WTC11 (cell line): ENCODE measurements at regions not wholly inside any gene's neighbourhood (a gene's known extent, or its start where the extent isn't known, plus 50 kb on each side); places are given as distances from the start of the nearest gene placed in this dataset.

Experiments used
- ATAC-seq: fragments of 200-7000 bp; cut with Tn5 transposase; 2 replicates; pipeline ENCODE4 v1.10.0; 2021; ENCODE audit warnings: mild to moderate bottlenecking, moderate library complexity
- CTCF ChIA-PET: fragments of 300-600 bp; sonication (Branson Sonifier 250); formaldehyde crosslinking; loops from one replicate; lab custom pipeline; 2021; ENCODE audit warnings: antibody characterized with exemption; lab: Charles Lee
- POLR2A ChIA-PET: fragments of 350-600 bp; sonication (Branson Sonifier 250); formaldehyde crosslinking; loops from one replicate; lab custom pipeline; 2021; ENCODE audit warnings: antibody characterized with exemption; lab: Charles Lee
- DNase-seq: peaks from one replicate; pipeline ENCODE4 v3.0.0; 2021; ENCODE audit warnings: low spot score
- H3K27ac Mint-ChIP-seq: 2 replicates; pipeline ENCODE4 v1.8.0; 2021; ENCODE audit warnings: mixed read lengths
- H3K27me3 Mint-ChIP-seq: 2 replicates; pipeline ENCODE4 v1.8.0; 2021; ENCODE audit warnings: low read depth, mild to moderate bottlenecking, moderate library complexity, mixed read lengths
- H3K36me3 Mint-ChIP-seq: 2 replicates; pipeline ENCODE4 v1.8.0; 2021; ENCODE audit warnings: mixed read lengths
- H3K4me1 Mint-ChIP-seq: 2 replicates; pipeline ENCODE4 v1.8.0; 2022; ENCODE audit warnings: mixed read lengths
- H3K4me3 Mint-ChIP-seq: 2 replicates; pipeline ENCODE4 v1.8.0; 2021; ENCODE audit warnings: mild to moderate bottlenecking, moderate library complexity, mixed read lengths
- H3K9me3 Mint-ChIP-seq: 2 replicates; pipeline ENCODE4 v1.8.0; 2021; ENCODE audit warnings: mixed read lengths
- ATF1 ChIP-seq: sonication (generic); formaldehyde crosslinking; IDR thresholded peaks from 2 replicates; pipeline ENCODE4 v1.8.1; 2023; ENCODE audit warnings: mild to moderate bottlenecking, moderate library complexity, missing genetic modification reagents
- CBFB ChIP-seq: sonication (generic); formaldehyde crosslinking; IDR thresholded peaks from 2 replicates; pipeline ENCODE4 v1.8.1; 2022; ENCODE audit warnings: mild to moderate bottlenecking, low read depth, missing genetic modification reagents
- CREB1 ChIP-seq: sonication (generic); formaldehyde crosslinking; IDR thresholded peaks from 2 replicates; pipeline ENCODE4 v1.8.0; 2023; ENCODE audit warnings: mild to moderate bottlenecking, missing genetic modification reagents
- CREM ChIP-seq: sonication (generic); formaldehyde crosslinking; IDR thresholded peaks from 2 replicates; pipeline ENCODE4 v1.8.1; 2022; ENCODE audit warnings: mild to moderate bottlenecking, missing genetic modification reagents, moderate library complexity
- EMX1 ChIP-seq: fragments of 250-450 bp; sonication (Bioruptor Pico); IDR thresholded peaks from 2 replicates; pipeline ENCODE4 v1.8.0; 2021; ENCODE audit warnings: mild to moderate bottlenecking
- NFYB ChIP-seq: sonication (generic); formaldehyde crosslinking; conservative IDR thresholded peaks from 2 replicates; pipeline ENCODE4 v1.8.0; 2022; ENCODE audit warnings: low read depth, missing genetic modification reagents
- SP1 ChIP-seq: sonication (generic); formaldehyde crosslinking; conservative IDR thresholded peaks from 2 replicates; pipeline ENCODE4 v1.8.1; 2022; ENCODE audit warnings: missing genetic modification reagents
- ZNF219 ChIP-seq: sonication (generic); formaldehyde crosslinking; IDR thresholded peaks from 2 replicates; pipeline ENCODE4 v1.8.0; 2023; ENCODE audit warnings: missing genetic modification reagents, mild to moderate bottlenecking, borderline replicate concordance
- ZNF416 ChIP-seq: fragments of 250-450 bp; sonication (Bioruptor Pico); IDR thresholded peaks from 2 replicates; pipeline ENCODE4 v1.9.0; 2021; ENCODE audit warnings: mild to moderate bottlenecking, inconsistent platforms
- TF ChIP-seq, protein P1 (sequence below): sonication (generic); formaldehyde crosslinking; IDR thresholded peaks from 2 replicates; pipeline ENCODE4 v1.8.1; 2023; ENCODE audit warnings: mild to moderate bottlenecking, missing genetic modification reagents, borderline replicate concordance
- TF ChIP-seq, protein P2 (sequence below): sonication (generic); formaldehyde crosslinking; IDR thresholded peaks from 2 replicates; pipeline ENCODE4 v1.8.1; 2023; ENCODE audit warnings: mild to moderate bottlenecking, missing genetic modification reagents
- TF ChIP-seq, protein P3 (sequence below): sonication (generic); formaldehyde crosslinking; IDR thresholded peaks from 2 replicates; pipeline ENCODE4 v1.8.0; 2022; ENCODE audit warnings: mild to moderate bottlenecking, missing genetic modification reagents
- TF ChIP-seq, protein P4 (sequence below): fragments of 250-450 bp; sonication (Bioruptor Pico); conservative IDR thresholded peaks from 2 replicates; pipeline ENCODE4 v1.9.0; 2021; ENCODE audit warnings: mild to moderate bottlenecking
- TF ChIP-seq, protein P5 (sequence below): sonication (generic); formaldehyde crosslinking; IDR thresholded peaks from 2 replicates; pipeline ENCODE4 v1.8.1; 2023; ENCODE audit warnings: mild to moderate bottlenecking, missing genetic modification reagents, moderate library complexity
- TF ChIP-seq, protein P6 (sequence below): sonication (generic); formaldehyde crosslinking; IDR thresholded peaks from 2 replicates; pipeline ENCODE4 v1.8.1; 2022; ENCODE audit warnings: mild to moderate bottlenecking, missing genetic modification reagents, moderate library complexity, borderline replicate concordance
- TF ChIP-seq, protein P7 (sequence below): fragments of 250-450 bp; sonication (Bioruptor Pico); IDR thresholded peaks from 2 replicates; pipeline ENCODE4 v2.1.2; 2022; ENCODE audit warnings: mild to moderate bottlenecking, moderate library complexity
- TF ChIP-seq, protein P8 (sequence below): sonication (generic); formaldehyde crosslinking; IDR thresholded peaks from 2 replicates; pipeline ENCODE4 v1.8.1; 2022; ENCODE audit warnings: low read depth, mild to moderate bottlenecking, moderate library complexity, missing genetic modification reagents, borderline replicate concordance
- TF ChIP-seq, protein P9 (sequence below): sonication (generic); formaldehyde crosslinking; conservative IDR thresholded peaks from 2 replicates; pipeline ENCODE4 v1.8.1; 2022; ENCODE audit warnings: mild to moderate bottlenecking, missing genetic modification reagents

DNA sequence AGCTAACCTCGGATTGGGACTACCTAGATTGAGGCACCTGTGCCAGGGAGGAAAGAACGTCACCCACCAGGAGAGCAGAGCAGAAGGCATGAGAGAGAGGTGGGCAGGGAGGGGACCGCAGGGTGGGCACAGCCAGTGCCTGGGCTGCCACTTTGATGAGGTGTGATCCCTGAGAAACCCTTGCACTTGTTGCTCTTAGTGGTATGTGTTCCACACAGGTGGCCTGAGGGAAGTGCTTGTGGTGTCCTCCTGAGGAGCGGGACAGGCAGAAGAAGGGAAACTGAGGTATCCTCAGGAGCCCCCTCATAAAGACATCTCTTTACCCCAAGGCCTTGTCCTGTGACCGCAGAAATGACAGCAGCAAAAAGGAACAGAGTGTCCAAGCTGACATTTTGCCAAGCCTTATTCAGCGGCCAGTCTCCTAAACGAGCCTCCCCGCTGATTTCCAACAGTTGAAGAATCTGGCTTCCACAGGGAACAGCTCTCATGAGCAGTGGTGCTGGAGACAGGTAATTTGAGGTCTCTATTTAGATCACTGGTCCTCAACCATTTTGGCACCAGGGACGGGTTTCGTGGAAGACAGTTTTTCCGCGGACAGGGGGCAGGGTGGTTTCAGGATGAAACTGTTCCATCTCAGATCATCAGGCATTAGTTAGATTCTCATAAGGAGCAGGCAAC lies 82.4 kb downstream of the FOXD1 start:
- ATAC-seq (peak; percentile 55), DNase-seq (no peak)
- Mint-ChIP-seq H3K9me3 (no peaks in the 10 kb centered on the region), H3K4me1 (peaks cover 12% of the 10 kb centered on the region), H3K27ac (no peak overlapping the region), H3K36me3 (no peaks in the 10 kb centered on the region), H3K27me3 (peaks cover 14% of the 10 kb centered on the region), H3K4me3 (no peak overlapping the region)
- ChIA-PET CTCF (interaction anchor here (0.7 kb wide), 1 partner anchor 28 kb away, joined by 3 read pairs; no protein-coding TSS in a partner anchor), POLR2A (no interaction called here)
- TF ChIP-seq, protein P1, sequence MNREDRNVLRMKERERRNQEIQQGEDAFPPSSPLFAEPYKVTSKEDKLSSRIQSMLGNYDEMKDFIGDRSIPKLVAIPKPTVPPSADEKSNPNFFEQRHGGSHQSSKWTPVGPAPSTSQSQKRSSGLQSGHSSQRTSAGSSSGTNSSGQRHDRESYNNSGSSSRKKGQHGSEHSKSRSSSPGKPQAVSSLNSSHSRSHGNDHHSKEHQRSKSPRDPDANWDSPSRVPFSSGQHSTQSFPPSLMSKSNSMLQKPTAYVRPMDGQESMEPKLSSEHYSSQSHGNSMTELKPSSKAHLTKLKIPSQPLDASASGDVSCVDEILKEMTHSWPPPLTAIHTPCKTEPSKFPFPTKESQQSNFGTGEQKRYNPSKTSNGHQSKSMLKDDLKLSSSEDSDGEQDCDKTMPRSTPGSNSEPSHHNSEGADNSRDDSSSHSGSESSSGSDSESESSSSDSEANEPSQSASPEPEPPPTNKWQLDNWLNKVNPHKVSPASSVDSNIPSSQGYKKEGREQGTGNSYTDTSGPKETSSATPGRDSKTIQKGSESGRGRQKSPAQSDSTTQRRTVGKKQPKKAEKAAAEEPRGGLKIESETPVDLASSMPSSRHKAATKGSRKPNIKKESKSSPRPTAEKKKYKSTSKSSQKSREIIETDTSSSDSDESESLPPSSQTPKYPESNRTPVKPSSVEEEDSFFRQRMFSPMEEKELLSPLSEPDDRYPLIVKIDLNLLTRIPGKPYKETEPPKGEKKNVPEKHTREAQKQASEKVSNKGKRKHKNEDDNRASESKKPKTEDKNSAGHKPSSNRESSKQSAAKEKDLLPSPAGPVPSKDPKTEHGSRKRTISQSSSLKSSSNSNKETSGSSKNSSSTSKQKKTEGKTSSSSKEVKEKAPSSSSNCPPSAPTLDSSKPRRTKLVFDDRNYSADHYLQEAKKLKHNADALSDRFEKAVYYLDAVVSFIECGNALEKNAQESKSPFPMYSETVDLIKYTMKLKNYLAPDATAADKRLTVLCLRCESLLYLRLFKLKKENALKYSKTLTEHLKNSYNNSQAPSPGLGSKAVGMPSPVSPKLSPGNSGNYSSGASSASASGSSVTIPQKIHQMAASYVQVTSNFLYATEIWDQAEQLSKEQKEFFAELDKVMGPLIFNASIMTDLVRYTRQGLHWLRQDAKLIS (CRISPR knock-in tag) = no peak
- no peak for TF ChIP-seq CBFB (CRISPR knock-in tag)
- TF ChIP-seq ZNF416 (CRISPR knock-in tag) = no peak
- TF ChIP-seq EMX1 (CRISPR knock-in tag) = no peak
- TF ChIP-seq, protein P2, sequence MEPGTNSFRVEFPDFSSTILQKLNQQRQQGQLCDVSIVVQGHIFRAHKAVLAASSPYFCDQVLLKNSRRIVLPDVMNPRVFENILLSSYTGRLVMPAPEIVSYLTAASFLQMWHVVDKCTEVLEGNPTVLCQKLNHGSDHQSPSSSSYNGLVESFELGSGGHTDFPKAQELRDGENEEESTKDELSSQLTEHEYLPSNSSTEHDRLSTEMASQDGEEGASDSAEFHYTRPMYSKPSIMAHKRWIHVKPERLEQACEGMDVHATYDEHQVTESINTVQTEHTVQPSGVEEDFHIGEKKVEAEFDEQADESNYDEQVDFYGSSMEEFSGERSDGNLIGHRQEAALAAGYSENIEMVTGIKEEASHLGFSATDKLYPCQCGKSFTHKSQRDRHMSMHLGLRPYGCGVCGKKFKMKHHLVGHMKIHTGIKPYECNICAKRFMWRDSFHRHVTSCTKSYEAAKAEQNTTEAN (CRISPR knock-in tag) = no peak

DNA sequence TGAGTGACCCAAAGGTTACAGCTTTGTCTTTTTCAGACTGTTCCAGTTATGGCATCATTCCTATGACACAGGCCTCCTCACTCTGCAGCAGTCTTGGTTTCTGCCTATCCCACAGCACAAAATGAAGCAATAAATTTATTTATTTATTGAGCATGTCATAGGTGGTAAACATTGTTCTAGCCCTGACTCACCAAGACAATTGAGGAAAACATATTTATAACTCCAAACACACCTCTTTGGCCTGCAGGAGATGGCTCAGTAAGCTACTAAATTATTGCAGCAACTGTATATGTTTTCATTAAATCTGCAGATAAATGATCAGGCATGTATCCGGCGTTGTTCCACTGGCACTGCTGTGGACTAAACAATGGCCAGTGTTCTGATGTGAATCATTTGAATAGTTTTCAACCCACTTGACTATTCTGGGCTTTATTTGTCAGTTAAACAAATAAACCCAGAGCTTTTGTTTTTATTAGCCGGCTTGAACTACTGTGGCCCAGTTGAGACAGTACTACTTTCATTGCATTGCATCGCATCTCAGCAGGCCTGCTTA lies 83.2 kb downstream of the FOXD1 start:
- Mint-ChIP-seq H3K9me3 (peaks cover 4% of the 10 kb centered on the region), H3K36me3 (no peaks in the 10 kb centered on the region), H3K27ac (no peak overlapping the region), H3K4me1 (peaks cover 6% of the 10 kb centered on the region), H3K27me3 (peaks cover 14% of the 10 kb centered on the region), H3K4me3 (no peak overlapping the region)
- DNase-seq (no peak), ATAC-seq (no peak)
- CTCF ChIA-PET = no interaction called here
- POLR2A ChIA-PET = no interaction called here
- TF ChIP-seq, protein P2 (CRISPR knock-in tag) = no peak
- TF ChIP-seq CREM (CRISPR knock-in tag) (no peak), SP1 (CRISPR knock-in tag) (no peak), CREB1 (no peak), ZNF219 (CRISPR knock-in tag) (no peak), EMX1 (CRISPR knock-in tag) (no peak), ATF1 (CRISPR knock-in tag) (no peak), NFYB (CRISPR knock-in tag) (no peak)
- TF ChIP-seq, protein P3, sequence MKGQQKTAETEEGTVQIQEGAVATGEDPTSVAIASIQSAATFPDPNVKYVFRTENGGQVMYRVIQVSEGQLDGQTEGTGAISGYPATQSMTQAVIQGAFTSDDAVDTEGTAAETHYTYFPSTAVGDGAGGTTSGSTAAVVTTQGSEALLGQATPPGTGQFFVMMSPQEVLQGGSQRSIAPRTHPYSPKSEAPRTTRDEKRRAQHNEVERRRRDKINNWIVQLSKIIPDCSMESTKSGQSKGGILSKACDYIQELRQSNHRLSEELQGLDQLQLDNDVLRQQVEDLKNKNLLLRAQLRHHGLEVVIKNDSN (CRISPR knock-in tag) = no peak
- TF ChIP-seq, protein P4, sequence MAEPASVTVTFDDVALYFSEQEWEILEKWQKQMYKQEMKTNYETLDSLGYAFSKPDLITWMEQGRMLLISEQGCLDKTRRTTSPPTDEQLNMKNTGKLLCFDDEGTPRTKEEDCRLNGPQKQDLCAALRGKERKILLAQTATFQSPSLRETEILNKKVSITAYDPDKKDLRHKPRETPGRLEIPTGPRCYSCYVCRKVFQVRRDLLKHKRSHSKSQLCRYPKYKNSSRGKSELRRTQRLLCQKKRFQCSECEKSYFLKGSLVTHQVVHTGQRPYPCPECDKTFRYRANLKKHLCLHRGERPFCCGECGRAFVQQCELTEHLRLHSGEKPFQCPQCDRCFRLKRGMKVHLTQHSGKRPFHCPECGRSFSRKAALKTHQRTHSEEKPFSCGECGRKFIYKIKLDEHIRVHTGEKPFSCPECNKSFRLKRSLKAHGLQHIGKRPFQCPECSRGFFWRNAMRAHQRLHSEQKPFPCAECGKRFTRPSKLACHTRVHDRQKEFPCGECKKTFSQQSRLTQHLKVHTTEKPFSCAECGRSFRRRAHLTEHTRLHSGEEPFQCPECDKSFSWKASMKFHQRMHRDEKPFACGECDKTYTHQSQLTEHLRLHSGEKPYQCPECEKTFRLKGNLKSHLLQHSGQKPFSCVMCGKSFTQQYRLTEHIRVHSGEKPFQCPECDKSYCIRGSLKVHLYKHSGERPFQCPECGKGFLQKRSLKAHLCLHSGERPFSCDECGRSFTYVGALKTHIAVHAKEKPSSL (CRISPR knock-in tag) = no peak
- TF ChIP-seq, protein P5, sequence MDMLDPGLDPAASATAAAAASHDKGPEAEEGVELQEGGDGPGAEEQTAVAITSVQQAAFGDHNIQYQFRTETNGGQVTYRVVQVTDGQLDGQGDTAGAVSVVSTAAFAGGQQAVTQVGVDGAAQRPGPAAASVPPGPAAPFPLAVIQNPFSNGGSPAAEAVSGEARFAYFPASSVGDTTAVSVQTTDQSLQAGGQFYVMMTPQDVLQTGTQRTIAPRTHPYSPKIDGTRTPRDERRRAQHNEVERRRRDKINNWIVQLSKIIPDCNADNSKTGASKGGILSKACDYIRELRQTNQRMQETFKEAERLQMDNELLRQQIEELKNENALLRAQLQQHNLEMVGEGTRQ (CRISPR knock-in tag) = no peak
- TF ChIP-seq, protein P6, sequence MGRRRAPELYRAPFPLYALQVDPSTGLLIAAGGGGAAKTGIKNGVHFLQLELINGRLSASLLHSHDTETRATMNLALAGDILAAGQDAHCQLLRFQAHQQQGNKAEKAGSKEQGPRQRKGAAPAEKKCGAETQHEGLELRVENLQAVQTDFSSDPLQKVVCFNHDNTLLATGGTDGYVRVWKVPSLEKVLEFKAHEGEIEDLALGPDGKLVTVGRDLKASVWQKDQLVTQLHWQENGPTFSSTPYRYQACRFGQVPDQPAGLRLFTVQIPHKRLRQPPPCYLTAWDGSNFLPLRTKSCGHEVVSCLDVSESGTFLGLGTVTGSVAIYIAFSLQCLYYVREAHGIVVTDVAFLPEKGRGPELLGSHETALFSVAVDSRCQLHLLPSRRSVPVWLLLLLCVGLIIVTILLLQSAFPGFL = no peak
- TF ChIP-seq, protein P7, sequence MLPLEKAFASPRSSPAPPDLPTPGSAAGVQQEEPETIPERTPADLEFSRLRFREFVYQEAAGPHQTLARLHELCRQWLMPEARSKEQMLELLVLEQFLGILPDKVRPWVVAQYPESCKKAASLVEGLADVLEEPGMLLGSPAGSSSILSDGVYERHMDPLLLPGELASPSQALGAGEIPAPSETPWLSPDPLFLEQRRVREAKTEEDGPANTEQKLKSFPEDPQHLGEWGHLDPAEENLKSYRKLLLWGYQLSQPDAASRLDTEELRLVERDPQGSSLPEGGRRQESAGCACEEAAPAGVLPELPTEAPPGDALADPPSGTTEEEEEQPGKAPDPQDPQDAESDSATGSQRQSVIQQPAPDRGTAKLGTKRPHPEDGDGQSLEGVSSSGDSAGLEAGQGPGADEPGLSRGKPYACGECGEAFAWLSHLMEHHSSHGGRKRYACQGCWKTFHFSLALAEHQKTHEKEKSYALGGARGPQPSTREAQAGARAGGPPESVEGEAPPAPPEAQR (CRISPR knock-in tag) = no peak
- TF ChIP-seq, protein P8, sequence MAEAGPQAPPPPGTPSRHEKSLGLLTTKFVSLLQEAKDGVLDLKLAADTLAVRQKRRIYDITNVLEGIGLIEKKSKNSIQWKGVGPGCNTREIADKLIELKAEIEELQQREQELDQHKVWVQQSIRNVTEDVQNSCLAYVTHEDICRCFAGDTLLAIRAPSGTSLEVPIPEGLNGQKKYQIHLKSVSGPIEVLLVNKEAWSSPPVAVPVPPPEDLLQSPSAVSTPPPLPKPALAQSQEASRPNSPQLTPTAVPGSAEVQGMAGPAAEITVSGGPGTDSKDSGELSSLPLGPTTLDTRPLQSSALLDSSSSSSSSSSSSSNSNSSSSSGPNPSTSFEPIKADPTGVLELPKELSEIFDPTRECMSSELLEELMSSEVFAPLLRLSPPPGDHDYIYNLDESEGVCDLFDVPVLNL (CRISPR knock-in tag) = no peak
- TF ChIP-seq, protein P9, sequence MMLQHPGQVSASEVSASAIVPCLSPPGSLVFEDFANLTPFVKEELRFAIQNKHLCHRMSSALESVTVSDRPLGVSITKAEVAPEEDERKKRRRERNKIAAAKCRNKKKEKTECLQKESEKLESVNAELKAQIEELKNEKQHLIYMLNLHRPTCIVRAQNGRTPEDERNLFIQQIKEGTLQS (CRISPR knock-in tag) = no peak
